AG04449 (cell line): ENCODE measurements at regions not wholly inside any gene's neighbourhood (a gene's known extent, or its start where the extent isn't known, plus 50 kb on each side); places are given as distances from the start of the nearest gene placed in this dataset.

ENCODE experiments used
- CTCF ChIA-PET: fragments of 350-600 bp; formaldehyde crosslinking; extraction: SDS; loops from one replicate; lab custom pipeline; 2021; ENCODE audit warnings: antibody characterized with exemption; lab: Yijun Ruan, JAX
- POLR2A ChIA-PET: fragments of 400-600, 350-600 bp; formaldehyde crosslinking; extraction: SDS; loops from one replicate; lab custom pipeline; 2020; ENCODE audit warnings: antibody characterized with exemption, inconsistent platforms; lab: Yijun Ruan, JAX
- DNase-seq: peaks from one replicate; pipeline ENCODE4 v3.0.0-alpha.2; 2010; ENCODE audit warnings: low read depth, low spot score
- H3K4me3 ChIP-seq: 2 replicates; pipeline ENCODE4 v1.5.1; 2011; ENCODE audit warnings: low read depth, mild to moderate bottlenecking, control low read depth, low read length
- TF ChIP-seq, protein P1 (sequence below): IDR thresholded peaks from one replicate; pipeline ENCODE4 v1.5.1; 2011; ENCODE audit warnings: mild to moderate bottlenecking, moderate library complexity, low read length, control low read depth, inconsistent platforms; ENCODE audit not compliant: insufficient read depth; ENCODE audit errors: missing control alignments

DNA sequence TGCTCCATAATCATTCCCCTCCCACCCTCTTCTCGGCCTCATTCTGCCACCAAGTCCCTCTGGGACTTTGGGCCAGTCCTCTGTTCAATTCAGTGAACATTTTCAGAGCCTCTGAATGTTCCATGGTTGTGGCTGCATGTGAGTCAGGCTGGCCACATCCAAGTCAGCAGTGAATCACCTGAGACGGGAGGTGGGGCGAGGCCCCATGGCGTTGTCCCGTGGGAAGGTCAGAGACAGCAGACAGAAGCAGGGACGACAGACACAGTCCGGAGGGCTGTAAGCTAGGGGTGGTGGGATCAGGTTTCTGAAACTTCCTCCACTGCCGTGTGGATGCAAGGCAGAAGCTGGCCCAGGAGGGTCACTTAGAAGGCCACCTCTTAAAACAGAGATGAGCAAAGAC is 324.8 kb downstream of the MN1 start:
- H3K4me3 ChIP-seq: no peak overlapping the region
- TF ChIP-seq, protein P1, sequence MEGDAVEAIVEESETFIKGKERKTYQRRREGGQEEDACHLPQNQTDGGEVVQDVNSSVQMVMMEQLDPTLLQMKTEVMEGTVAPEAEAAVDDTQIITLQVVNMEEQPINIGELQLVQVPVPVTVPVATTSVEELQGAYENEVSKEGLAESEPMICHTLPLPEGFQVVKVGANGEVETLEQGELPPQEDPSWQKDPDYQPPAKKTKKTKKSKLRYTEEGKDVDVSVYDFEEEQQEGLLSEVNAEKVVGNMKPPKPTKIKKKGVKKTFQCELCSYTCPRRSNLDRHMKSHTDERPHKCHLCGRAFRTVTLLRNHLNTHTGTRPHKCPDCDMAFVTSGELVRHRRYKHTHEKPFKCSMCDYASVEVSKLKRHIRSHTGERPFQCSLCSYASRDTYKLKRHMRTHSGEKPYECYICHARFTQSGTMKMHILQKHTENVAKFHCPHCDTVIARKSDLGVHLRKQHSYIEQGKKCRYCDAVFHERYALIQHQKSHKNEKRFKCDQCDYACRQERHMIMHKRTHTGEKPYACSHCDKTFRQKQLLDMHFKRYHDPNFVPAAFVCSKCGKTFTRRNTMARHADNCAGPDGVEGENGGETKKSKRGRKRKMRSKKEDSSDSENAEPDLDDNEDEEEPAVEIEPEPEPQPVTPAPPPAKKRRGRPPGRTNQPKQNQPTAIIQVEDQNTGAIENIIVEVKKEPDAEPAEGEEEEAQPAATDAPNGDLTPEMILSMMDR: no peak
- ChIA-PET POLR2A (interaction anchor here (1.1 kb wide), 1 partner anchor 13 kb away, joined by 4 read pairs; no protein-coding TSS in a partner anchor), CTCF (no interaction called here)
- no peak for DNase-seq

DNA sequence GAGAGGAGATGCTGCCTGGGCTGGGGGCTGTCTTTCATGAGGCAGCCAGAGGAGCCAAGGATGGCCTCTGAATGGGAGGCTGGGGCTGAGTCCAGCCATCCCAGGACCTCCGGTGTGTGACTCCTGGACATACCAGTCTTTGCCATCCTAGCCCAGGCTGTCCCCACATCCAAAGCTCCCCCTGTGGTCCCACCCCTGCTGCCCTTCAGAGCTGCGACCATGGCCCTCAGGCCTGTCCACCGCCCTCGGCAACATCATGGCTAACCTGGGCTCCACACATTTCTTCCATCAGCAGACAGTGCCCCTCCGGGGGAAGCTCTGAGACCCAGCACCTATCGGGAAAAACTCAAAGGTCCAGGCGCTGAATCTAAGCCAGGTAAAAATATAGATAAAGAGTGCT is 324.4 kb downstream of the MN1 start:
- H3K4me3 ChIP-seq: no peak overlapping the region
- TF ChIP-seq, protein P1: no peak
- ChIA-PET POLR2A (interaction anchor here (1.1 kb wide), 1 partner anchor 13 kb away, joined by 4 read pairs; no protein-coding TSS in a partner anchor), CTCF (no interaction called here)
- DNase-seq: no peak

DNA sequence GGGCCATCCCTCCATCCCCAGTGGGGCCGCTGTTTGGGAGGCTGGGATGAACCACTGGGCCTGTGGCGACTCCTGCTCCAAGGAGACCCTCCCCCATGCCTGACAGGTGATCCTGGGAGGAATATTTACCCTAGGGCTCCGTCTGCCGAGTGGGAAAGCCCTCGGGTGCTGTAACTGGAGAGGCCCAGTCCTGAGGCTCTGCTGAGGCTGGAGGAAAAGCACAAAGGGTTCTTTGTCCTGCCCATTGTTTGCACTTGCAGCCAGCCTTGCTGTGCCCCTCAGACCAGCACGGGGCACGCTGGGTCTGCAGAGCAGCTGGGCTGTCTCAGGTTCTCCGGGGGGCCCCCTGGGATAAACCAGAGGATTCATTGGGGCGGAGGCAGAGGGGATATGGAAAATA is 321.1 kb downstream of the MN1 start:
- CTCF ChIA-PET: no interaction called here
- TF ChIP-seq, protein P1: no peak
- DNase-seq: no peak
- POLR2A ChIA-PET: no interaction called here
- no peak overlapping the region for H3K4me3 ChIP-seq

DNA sequence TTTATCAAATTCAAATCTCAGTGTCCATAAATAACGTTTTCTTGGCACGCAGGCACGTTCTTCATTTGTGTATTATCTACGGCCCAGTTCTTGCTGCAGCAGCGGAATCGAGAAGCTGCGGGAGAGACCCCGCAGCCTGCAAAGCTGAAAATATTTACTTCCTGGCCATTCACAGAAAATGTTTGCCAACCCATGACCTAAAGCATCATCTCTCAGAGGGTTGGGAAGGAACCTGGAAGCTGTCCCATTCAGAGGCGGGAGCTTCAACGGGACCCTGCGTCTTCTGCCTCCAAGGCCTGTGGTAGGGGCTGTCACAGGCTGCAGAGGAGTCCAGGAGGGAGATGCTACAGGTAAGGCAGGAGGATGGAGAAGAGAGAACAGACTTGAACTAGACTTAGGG is 319.2 kb downstream of the MN1 start:
- no peak overlapping the region for H3K4me3 ChIP-seq
- ChIA-PET CTCF (no interaction called here), POLR2A (no interaction called here)
- TF ChIP-seq, protein P1: no peak
- no peak for DNase-seq

DNA sequence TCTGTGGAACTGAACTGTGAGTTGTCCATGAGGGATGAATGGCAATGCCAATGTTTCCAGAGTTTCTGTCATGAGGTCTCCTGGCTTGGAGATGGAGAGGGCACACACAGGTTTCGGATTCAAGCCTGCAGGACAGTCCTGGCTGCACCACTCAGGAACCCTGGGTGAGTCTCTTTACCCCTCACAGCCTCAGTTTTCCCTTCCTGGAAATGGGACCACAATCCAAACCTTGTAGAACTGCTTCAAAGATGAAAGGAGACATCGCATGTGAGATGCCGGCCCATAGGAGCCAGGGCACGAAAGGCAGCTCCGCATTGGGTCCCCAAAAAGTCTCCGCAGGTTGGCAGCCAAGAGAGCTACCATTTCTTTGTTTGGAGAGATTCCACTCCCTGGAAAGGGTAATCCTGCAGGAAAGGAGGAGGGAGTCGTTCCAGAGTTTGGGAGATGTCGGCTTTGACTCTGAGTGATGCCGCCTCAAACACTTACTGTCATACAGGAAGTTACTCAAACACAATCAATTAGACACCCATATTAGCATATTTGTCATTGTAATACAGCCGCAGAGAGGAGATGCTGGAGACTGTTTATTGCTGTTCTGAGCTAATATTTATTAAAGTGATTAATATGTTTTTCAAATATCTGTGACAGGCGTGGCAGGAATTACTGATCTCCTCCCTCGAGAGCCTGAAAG is 318.3 kb downstream of the MN1 start:
- H3K4me3 ChIP-seq: no peak overlapping the region
- CTCF ChIA-PET: no interaction called here
- TF ChIP-seq, protein P1: no peak
- POLR2A ChIA-PET: no interaction called here
- no peak for DNase-seq

DNA sequence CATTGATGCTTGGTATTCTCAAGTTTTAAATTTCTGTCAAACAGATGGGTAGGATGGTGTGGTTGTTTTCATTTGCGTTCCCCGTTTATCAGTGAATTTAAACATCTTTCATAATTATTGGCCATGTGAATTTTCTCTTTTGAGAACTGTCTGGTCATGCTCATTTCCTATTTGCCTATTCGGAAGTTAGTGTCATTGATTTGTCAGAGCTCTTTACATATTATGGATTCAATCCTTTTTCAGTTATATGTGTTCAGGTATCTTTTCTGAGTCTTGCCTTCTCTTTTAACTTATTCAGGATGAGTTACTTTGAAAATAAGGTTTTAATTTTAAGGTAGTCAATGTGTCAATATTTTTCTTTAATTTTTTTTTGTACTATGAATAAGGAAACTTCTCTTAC is 315.7 kb downstream of the MN1 start:
- CTCF ChIA-PET: no interaction called here
- POLR2A ChIA-PET: no interaction called here

More for the DNA sequence above, 315.7 kb downstream of the MN1 start:
- DNase-seq: no peak
- TF ChIP-seq, protein P1: no peak
- H3K4me3 ChIP-seq: no peak overlapping the region
